HEK293T (cell line): ENCODE measurements at regions not wholly inside any gene's neighbourhood (a gene's known extent, or its start where the extent isn't known, plus 50 kb on each side); places are given as distances from the start of the nearest gene placed in this dataset.

Source experiments
- CTCF ChIA-PET: fragments of 350-600 bp; formaldehyde crosslinking; extraction: SDS; loops from one replicate; lab custom pipeline; 2021; ENCODE audit warnings: antibody characterized with exemption, inconsistent platforms; lab: Yijun Ruan, JAX
- POLR2A ChIA-PET: fragments of 350-600 bp; formaldehyde crosslinking; extraction: SDS; loops from one replicate; lab custom pipeline; 2020; ENCODE audit warnings: antibody characterized with exemption, inconsistent platforms; lab: Yijun Ruan, JAX
- DNase-seq: peaks from one replicate; pipeline ENCODE4 v3.0.0; 2012; ENCODE audit warnings: mixed read lengths; ENCODE audit errors: extremely low spot score
- ARNT ChIP-seq: fragments of 450-650 bp; IDR thresholded peaks from 2 replicates; pipeline ENCODE4 v1.6.1; 2017; ENCODE audit warnings: mild to moderate bottlenecking
- BHLHE40 ChIP-seq: fragments of 450-650 bp; IDR thresholded peaks from 2 replicates; pipeline ENCODE4 v1.6.1; 2016; ENCODE audit warnings: mild to moderate bottlenecking, moderate library complexity, borderline replicate concordance
- CTBP1 ChIP-seq: fragments of 450-650 bp; IDR thresholded peaks from 2 replicates; pipeline ENCODE4 v1.6.1; 2016; ENCODE audit warnings: borderline replicate concordance
- ELF4 ChIP-seq: fragments of 450-650 bp; IDR thresholded peaks from 2 replicates; pipeline ENCODE4 v1.6.1; 2017; ENCODE audit warnings: antibody characterized with exemption
- FOXA1 ChIP-seq: fragments of 450-650 bp; IDR thresholded peaks from 2 replicates; pipeline ENCODE4 v1.6.1; 2016; ENCODE audit warnings: mild to moderate bottlenecking
- FOXK2 ChIP-seq: fragments of 450-650 bp; IDR thresholded peaks from 2 replicates; pipeline ENCODE4 v1.6.1; 2016; ENCODE audit warnings: mild to moderate bottlenecking
- FOXM1 ChIP-seq: fragments of 450-650 bp; IDR thresholded peaks from 2 replicates; pipeline ENCODE4 v1.6.1; 2017; ENCODE audit warnings: mild to moderate bottlenecking, borderline replicate concordance
- HDGF ChIP-seq: fragments of 450-650 bp; IDR thresholded peaks from 2 replicates; pipeline ENCODE4 v1.6.1; 2017; ENCODE audit warnings: antibody characterized with exemption, borderline replicate concordance
- L3MBTL2 ChIP-seq: fragments of 450-650 bp; conservative IDR thresholded peaks from 2 replicates; pipeline ENCODE4 v1.6.1; 2016; ENCODE audit warnings: mild to moderate bottlenecking
- LEF1 ChIP-seq: fragments of 450-650 bp; IDR thresholded peaks from 2 replicates; pipeline ENCODE4 v1.6.1; 2017; ENCODE audit warnings: mild to moderate bottlenecking, borderline replicate concordance
- NFRKB ChIP-seq: fragments of 450-650 bp; IDR thresholded peaks from 2 replicates; pipeline ENCODE4 v1.6.1; 2016; ENCODE audit warnings: mild to moderate bottlenecking, moderate library complexity
- SP1 ChIP-seq: fragments of 450-650 bp; IDR thresholded peaks from 2 replicates; pipeline ENCODE4 v1.6.1; 2017
- SUZ12 ChIP-seq: fragments of 450-650 bp; IDR thresholded peaks from 2 replicates; pipeline ENCODE4 v1.6.1; 2016; ENCODE audit warnings: mild to moderate bottlenecking
- TARDBP ChIP-seq: fragments of 450-650 bp; IDR thresholded peaks from 2 replicates; pipeline ENCODE4 v1.6.1; 2016
- ZNF384 ChIP-seq: fragments of 450-650 bp; IDR thresholded peaks from 2 replicates; pipeline ENCODE4 v1.6.1; 2016
- TF ChIP-seq, protein P1 (sequence below): fragments of 450-650 bp; IDR thresholded peaks from 2 replicates; pipeline ENCODE4 v1.6.1; 2016

DNA sequence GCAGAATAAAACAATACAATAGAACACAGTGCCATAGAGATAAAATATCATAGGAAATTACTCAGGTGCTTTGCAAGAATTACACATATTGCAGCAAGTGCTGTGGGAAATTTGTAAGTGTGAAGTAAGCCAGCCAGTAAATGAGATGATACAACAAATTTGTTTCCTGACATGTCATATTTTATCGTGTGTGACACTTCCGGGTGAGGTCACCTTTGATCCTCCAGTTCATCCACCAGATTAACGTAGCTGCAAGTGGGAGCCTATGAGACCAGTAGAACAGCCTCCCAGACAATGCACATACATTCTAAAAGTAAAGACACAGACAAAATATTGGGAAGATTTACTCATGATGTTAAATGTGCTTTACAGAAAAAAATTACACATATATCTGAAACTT lies 72.2 kb downstream of the PRDM9 start:
- ChIA-PET CTCF (no interaction called here), POLR2A (no interaction called here)
- no peak for DNase-seq
- TF ChIP-seq CTBP1 (no peak), FOXM1 (no peak), BHLHE40 (no peak), FOXA1 (no peak), ZNF384 (no peak), SUZ12 (no peak), LEF1 (no peak), SP1 (no peak), ARNT (no peak), HDGF (no peak), TARDBP (no peak), NFRKB (no peak), ELF4 (no peak), FOXK2 (no peak), L3MBTL2 (no peak)
- TF ChIP-seq, protein P1, sequence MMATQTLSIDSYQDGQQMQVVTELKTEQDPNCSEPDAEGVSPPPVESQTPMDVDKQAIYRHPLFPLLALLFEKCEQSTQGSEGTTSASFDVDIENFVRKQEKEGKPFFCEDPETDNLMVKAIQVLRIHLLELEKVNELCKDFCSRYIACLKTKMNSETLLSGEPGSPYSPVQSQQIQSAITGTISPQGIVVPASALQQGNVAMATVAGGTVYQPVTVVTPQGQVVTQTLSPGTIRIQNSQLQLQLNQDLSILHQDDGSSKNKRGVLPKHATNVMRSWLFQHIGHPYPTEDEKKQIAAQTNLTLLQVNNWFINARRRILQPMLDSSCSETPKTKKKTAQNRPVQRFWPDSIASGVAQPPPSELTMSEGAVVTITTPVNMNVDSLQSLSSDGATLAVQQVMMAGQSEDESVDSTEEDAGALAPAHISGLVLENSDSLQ, result no peak

DNA sequence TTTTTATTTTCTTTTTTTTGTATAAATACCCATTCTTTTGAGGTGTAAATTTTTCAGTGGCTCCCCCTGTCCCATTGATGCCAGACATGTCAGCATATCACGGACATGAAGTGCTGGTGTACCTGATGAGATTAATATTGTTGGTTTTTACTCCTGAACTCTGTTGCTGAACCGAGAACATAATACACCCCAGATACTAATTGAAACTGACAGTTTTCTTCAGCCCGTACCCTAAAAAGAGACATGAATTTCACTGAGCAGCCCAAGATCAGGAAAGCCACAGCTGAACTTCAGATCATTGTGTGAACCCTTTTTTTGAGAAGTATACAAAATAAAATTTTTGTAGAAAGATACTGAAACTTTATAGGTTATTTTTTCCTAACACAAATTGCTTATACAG lies 75.7 kb downstream of the PRDM9 start:
- ChIA-PET CTCF (no interaction called here), POLR2A (no interaction called here)
- no peak for DNase-seq
- TF ChIP-seq ZNF384, result no peak
- TF ChIP-seq HDGF, result no peak

DNA sequence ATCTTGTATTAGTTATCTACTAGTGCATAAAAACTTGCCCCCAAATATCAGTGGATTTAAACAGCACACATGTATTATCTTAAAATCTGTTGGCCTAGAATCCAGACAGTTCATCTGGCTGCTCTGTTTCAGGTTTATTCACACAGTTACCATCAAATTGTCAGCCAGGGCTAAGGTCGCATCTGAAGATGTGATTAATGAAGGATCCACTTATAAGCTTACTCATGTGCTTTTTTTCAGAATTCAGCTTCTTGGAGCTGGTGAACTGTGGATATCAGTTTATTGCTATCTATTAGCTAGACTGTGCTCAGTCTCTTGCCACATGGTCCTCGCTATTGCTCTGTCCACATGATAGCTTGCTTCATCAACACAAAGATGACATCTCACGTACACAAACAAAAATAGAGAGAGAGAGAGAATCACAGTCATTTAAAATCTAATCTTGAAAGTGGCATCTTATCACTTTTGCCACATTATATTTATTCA lies 81.5 kb downstream of the PRDM9 start:
- ChIA-PET CTCF (no interaction called here), POLR2A (no interaction called here)
- no peak for DNase-seq
- TF ChIP-seq ZNF384 (no peak), NFRKB (no peak), HDGF (no peak), CTBP1 (no peak), SP1 (no peak), FOXK2 (no peak), TARDBP (no peak), LEF1 (no peak), L3MBTL2 (no peak), FOXA1 (no peak), BHLHE40 (no peak), FOXM1 (no peak), ARNT (no peak), ELF4 (no peak), SUZ12 (no peak)
- TF ChIP-seq, protein P1, result no peak

DNA sequence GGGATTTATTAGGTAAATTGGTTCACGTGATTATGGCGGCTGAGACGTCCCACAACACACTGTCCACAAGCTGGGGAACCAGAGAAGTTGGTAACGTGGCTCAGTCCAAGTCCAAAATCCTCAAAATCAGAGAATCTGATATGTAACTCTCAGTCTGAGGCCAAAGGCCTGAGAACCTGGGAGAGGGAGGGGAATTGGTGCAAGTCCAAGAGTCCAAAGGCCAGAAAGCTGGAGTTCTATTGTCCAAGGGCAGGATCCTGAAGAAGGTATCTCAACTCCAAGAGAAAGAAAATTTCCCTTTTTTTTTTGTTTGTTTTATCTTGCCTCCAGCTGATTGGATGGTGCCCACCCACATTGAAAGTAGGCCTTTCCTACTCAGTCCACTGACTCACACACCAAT lies 83.8 kb downstream of the PRDM9 start:
- CTCF ChIA-PET, result no interaction called here
- TF ChIP-seq SP1, result no peak
- TF ChIP-seq BHLHE40, result no peak
- no peak for TF ChIP-seq ZNF384
- no peak for TF ChIP-seq FOXK2
- no peak for TF ChIP-seq LEF1
- no peak for TF ChIP-seq L3MBTL2
- no peak for TF ChIP-seq FOXM1
- no peak for TF ChIP-seq TARDBP
- TF ChIP-seq FOXA1, result no peak
- TF ChIP-seq HDGF, result no peak
- no peak for TF ChIP-seq ELF4
- TF ChIP-seq SUZ12, result no peak
- no peak for TF ChIP-seq ARNT
- TF ChIP-seq NFRKB, result no peak
- no peak for TF ChIP-seq CTBP1
- TF ChIP-seq, protein P1, result no peak
- no peak for DNase-seq
- POLR2A ChIA-PET, result no interaction called here

DNA sequence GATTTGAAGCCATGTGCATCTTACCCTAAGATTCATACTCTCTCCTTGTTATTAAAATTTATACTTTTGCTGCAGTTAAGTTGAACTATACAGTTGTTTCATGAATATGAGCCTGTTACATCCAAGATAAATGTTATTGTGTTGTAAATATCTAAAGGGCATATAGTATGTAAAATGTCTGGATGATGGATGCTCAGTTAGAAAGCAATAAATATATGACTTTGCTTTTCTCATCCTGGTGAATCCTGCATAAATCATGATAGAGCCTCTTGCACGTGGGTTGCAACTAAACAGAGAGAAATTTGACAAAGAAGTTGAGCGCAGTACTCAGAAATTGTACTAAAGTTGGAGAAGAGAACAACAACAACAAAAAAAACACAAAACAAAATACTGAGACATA lies 99.5 kb downstream of the PRDM9 start:
- no peak for TF ChIP-seq FOXM1
- TF ChIP-seq HDGF, result no peak
- TF ChIP-seq LEF1, result no peak
- no peak for TF ChIP-seq ARNT
- TF ChIP-seq ZNF384, result no peak
- ChIA-PET CTCF (no interaction called here), POLR2A (no interaction called here)
- no peak for DNase-seq

DNA sequence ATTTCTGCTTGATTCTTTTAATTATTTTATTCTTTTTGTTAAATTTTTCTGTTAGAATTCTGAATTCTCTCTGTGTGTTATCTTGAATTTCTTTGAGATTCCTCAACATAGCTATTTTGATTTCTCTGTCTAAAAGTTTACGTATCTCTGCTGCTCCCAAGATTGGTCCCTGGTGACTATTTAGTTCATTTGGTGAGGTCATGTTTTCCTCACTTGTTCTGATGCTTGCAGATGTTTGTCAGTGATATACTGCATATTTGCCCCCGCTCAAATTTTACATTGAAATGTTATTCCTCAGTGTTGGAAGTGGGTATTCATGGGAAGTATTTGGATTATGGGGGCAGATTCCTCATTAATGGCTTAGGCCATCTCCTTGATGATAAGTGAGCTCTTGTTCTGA lies 105.3 kb downstream of the PRDM9 start:
- DNase-seq, result no peak
- ChIA-PET CTCF (no interaction called here), POLR2A (no interaction called here)
- TF ChIP-seq TARDBP (no peak), L3MBTL2 (no peak), ELF4 (no peak), BHLHE40 (no peak), SUZ12 (no peak), ARNT (no peak), CTBP1 (no peak)
- TF ChIP-seq, protein P1, result no peak
